Spleen (tissue), 11 donors: ENCODE measurements at regions not wholly inside any gene's neighbourhood (a gene's known extent, or its start where the extent isn't known, plus 50 kb on each side); places are given as distances from the start of the nearest gene placed in this dataset.
"Not testable (repeated sequence)": the region's sequence is repeated elsewhere in the genome, so short reads cannot be mapped to it uniquely, and the experiment has no call there.

Experiments
- DNase-seq: peaks from one replicate; pipeline ENCODE4 v3.0.0-alpha.2; 2020
- H3K27ac ChIP-seq, 8 donors: fragments of 200-600 bp; sonication (generic) in 7 of 8; 1 replicate in 4 of 8; 2 replicates in 4 of 8; pipeline versions ENCODE4 v1.5.0 to v1.8.0; 2016 to 2021; ENCODE audit warnings: inconsistent platforms in 4 of 8, mild to moderate bottlenecking in 4 of 8, moderate library complexity in 1 of 8
- H3K27me3 ChIP-seq, 7 donors: fragments of 200-600 bp; sonication (generic) in 6 of 7; replicated peaks in 1 of 7; 1 replicate in 4 of 7; 2 replicates in 3 of 7; pipeline versions ENCODE4 v1.5.0 to v1.8.0; 2016 to 2021; ENCODE audit warnings: inconsistent platforms in 3 of 7, mild to moderate bottlenecking in 1 of 7
- H3K36me3 ChIP-seq, 6 donors: fragments of 200-600 bp; sonication (generic) in 5 of 6; 1 replicate in 4 of 6; 2 replicates in 2 of 6; pipeline versions ENCODE4 v1.5.0 to v1.8.0; 2016 to 2021; ENCODE audit warnings: inconsistent platforms in 2 of 6
- H3K4me1 ChIP-seq, 6 donors: fragments of 200-600 bp; sonication (generic) in 5 of 6; 1 replicate in 3 of 6; 2 replicates in 3 of 6; pipeline versions ENCODE4 v1.5.0 to v1.8.0; 2016 to 2021; ENCODE audit warnings: inconsistent platforms in 3 of 6
- H3K4me3 ChIP-seq, 8 donors: fragments of 200-600 bp; sonication (generic) in 7 of 8; 1 replicate in 4 of 8; 2 replicates in 4 of 8; pipeline versions ENCODE4 v1.5.0 to v1.8.0; 2016 to 2021; ENCODE audit warnings: inconsistent platforms in 4 of 8, mild to moderate bottlenecking in 4 of 8, moderate library complexity in 2 of 8
- H3K9me3 ChIP-seq, 8 donors: fragments of 200-600 bp; sonication (generic) in 7 of 8; 1 replicate in 4 of 8; 2 replicates in 4 of 8; pipeline versions ENCODE4 v1.5.0 to v1.8.0; 2016 to 2021; ENCODE audit warnings: inconsistent platforms in 4 of 8
- CTCF ChIP-seq, 11 experiments: fragments of 200-600 bp in 7 of 11; fragments of 450-650 bp in 4 of 11; sonication (generic) in 4 of 11; IDR thresholded peaks in 8 of 11; conservative IDR thresholded peaks in 3 of 11; 1 replicate in 7 of 11; 2 replicates in 4 of 11; pipeline versions ENCODE4 v1.4.0 to v1.8.0; 2016 to 2021; ENCODE audit warnings: antibody characterized with exemption in 11 of 11, inconsistent platforms in 4 of 11, mild to moderate bottlenecking in 1 of 11
- POLR2A ChIP-seq, 3 donors: fragments of 450-650 bp; IDR thresholded peaks; one replicate each; pipeline ENCODE4 v1.5.1; 2017; ENCODE audit warnings: antibody characterized with exemption in 3 of 3, mild to moderate bottlenecking in 1 of 3
- POLR2AphosphoS5 ChIP-seq, 3 donors: sonication (generic); formaldehyde crosslinking; IDR thresholded peaks; one replicate each; pipeline ENCODE4 v1.5.1; 2017; ENCODE audit warnings: antibody characterized with exemption in 3 of 3
- WGBS, 5 donors: extraction: QIAGEN DNeasy Blood & Tissue Kit in 3 of 5; methylation state at CpG; one replicate each; pipeline versions ENCODE4 v1.1.5 to v1.1.7; 2013 to 2018; 5-methylcytosine and 5-hydroxymethylcytosine counted together
- intact Hi-C: fragments of 100-400 bp; cut with DNase I; formaldehyde crosslinking; loops from one replicate; pipeline ENCODE4 v1.15.0; 2023; ENCODE audit warnings: low total_unique reads
- donor health status: healthy with polysubstance abuse.
- donor health status: DM: no; HTN: no; CAD: no; lungs with moderate emphysema.
- donor health status: DM: no; HTN: no; CAD: no.
- donor health status: Bipolar disorder and iron deficiency.
- donor health status: healthy.
- donor health status: DM: no; HTN: no; CAD: no.
- donor health status: DM: yes; HTN: yes; CAD: no.

- Histone ChIP-seq H3K4me3 (no peak overlapping the region), H3K27me3 (peaks cover 0 to 2% (median 0%) of the 10 kb centered on the region in 7 donors), H3K27ac (no peak overlapping the region), H3K36me3 (no peaks in the 10 kb centered on the region), H3K4me1 (no peaks in the 10 kb centered on the region), H3K9me3 (no peaks in the 10 kb centered on the region)
- intact Hi-C loops = no loop called here
- WGBS, 5 donors = 77 to 88% (median 82%) methylated on average over 4 of the region's 4 CpGs
- TF ChIP-seq POLR2AphosphoS5 (IDR thresholded peaks at IDR 0.05) (no peak), POLR2A (IDR thresholded peaks at IDR 0.05) (no peak), CTCF (IDR thresholded peaks at IDR 0.05 in 8 of 11, conservative IDR thresholded peaks at IDR 0.05 in 3 of 11) (no peak)
- DNase-seq = no peak
Observed at GRCh38 chr2:65931056-65931455, 498.7 kb upstream of the SPRED2 start.

GRCh38 chr2:65930259-65930658, 497.9 kb upstream of the SPRED2 start:
- H3K9me3 ChIP-seq = no peaks in the 10 kb centered on the region
- WGBS, 5 donors = 91 to 99% (median 95%) methylated on average over 4 of the region's 4 CpGs
- no peaks in the 10 kb centered on the region for H3K27me3 ChIP-seq
- TF ChIP-seq POLR2AphosphoS5 (IDR thresholded peaks at IDR 0.05) (no peak), POLR2A (IDR thresholded peaks at IDR 0.05) (no peak), CTCF (IDR thresholded peaks at IDR 0.05 in 8 of 11, conservative IDR thresholded peaks at IDR 0.05 in 3 of 11) (no peak)
- H3K36me3 ChIP-seq = no peaks in the 10 kb centered on the region
- DNase-seq = no peak
- H3K4me3 ChIP-seq = no peak overlapping the region
- H3K4me1 ChIP-seq = no peaks in the 10 kb centered on the region
- intact Hi-C loops = no loop called here
- no peak overlapping the region for H3K27ac ChIP-seq

- 80 to 89% (median 83%) methylated on average over 2 to 10 of the region's 10 CpGs for WGBS, 5 donors
- H3K36me3 ChIP-seq, intact Hi-C loops, H3K27me3 ChIP-seq, DNase-seq, H3K9me3 ChIP-seq, H3K4me1 ChIP-seq, H3K4me3 ChIP-seq, H3K27ac ChIP-seq: not testable (repeated sequence)
Observed at GRCh38 chr2:65929664-65930063, 497.3 kb upstream of the SPRED2 start.

GRCh38 chr2:65922794-65923193, 490.4 kb upstream of the SPRED2 start:
- peaks cover 0 to 7% (median 3%) of the 10 kb centered on the region in 6 donors for H3K4me1 ChIP-seq
- no peaks in the 10 kb centered on the region for H3K9me3 ChIP-seq
- intact Hi-C loops = no loop called here
- no peaks in the 10 kb centered on the region for H3K36me3 ChIP-seq
- H3K27me3 ChIP-seq = no peaks in the 10 kb centered on the region
- no peak for DNase-seq
- no peak overlapping the region for H3K4me3 ChIP-seq
- 12 to 24% (median 14%) methylated on average over 4 of the region's 4 CpGs for WGBS, 5 donors
- TF ChIP-seq POLR2A (IDR thresholded peaks at IDR 0.05) (no peak), CTCF (IDR thresholded peaks at IDR 0.05 in 8 of 11, conservative IDR thresholded peaks at IDR 0.05 in 3 of 11) (no peak), POLR2AphosphoS5 (IDR thresholded peaks at IDR 0.05) (no peak)
- H3K27ac ChIP-seq = peak overlapping the region in 1 of 8 donors; percentile 38

- H3K9me3 ChIP-seq = no peaks in the 10 kb centered on the region
- H3K27me3 ChIP-seq = no peaks in the 10 kb centered on the region
- intact Hi-C loops = no loop called here
- H3K36me3 ChIP-seq = no peaks in the 10 kb centered on the region
- DNase-seq = no peak
- no peak overlapping the region for H3K4me3 ChIP-seq
- peaks cover 0 to 7% (median 3%) of the 10 kb centered on the region in 6 donors for H3K4me1 ChIP-seq
- WGBS, 5 donors = 47 to 58% (median 55%) methylated on average over 4 of the region's 4 CpGs
- no peak for TF ChIP-seq POLR2A (IDR thresholded peaks at IDR 0.05)
- no peak overlapping the region for H3K27ac ChIP-seq
Observed at GRCh38 chr2:65922030-65922429, 489.6 kb upstream of the SPRED2 start.
